H9 (cell line): ENCODE measurements at regions not wholly inside any gene's neighbourhood (a gene's known extent, or its start where the extent isn't known, plus 50 kb on each side); places are given as distances from the start of the nearest gene placed in this dataset.

Experiments used
- DNase-seq: peaks from one replicate; pipeline ENCODE4 v3.0.0-alpha.2; 2017
- H2AFZ ChIP-seq: one replicate; pipeline ENCODE4 v1.6.1; 2013; ENCODE audit warnings: mild to moderate bottlenecking, low read length, control low read depth, moderate library complexity
- H2AK5ac ChIP-seq: 2 replicates; pipeline ENCODE4 v1.6.1; 2013; ENCODE audit warnings: low read length, control low read depth, mixed read lengths; ENCODE audit not compliant: insufficient read length
- H2BK120ac ChIP-seq: one replicate; pipeline ENCODE4 v1.6.1; 2013; ENCODE audit warnings: low read depth, mild to moderate bottlenecking, low read length, control low read depth, inconsistent platforms; ENCODE audit not compliant: poor library complexity, severe bottlenecking
- H2BK12ac ChIP-seq: 2 replicates; pipeline ENCODE4 v1.6.1; 2013; ENCODE audit warnings: low read length, control low read depth, mixed read lengths, low read depth; ENCODE audit not compliant: insufficient read length
- H2BK15ac ChIP-seq: 2 replicates; pipeline ENCODE4 v1.6.1; 2013; ENCODE audit warnings: low read depth, low read length, control low read depth
- H2BK20ac ChIP-seq: one replicate; pipeline ENCODE4 v1.6.1; 2013; ENCODE audit warnings: low read depth, mild to moderate bottlenecking, low read length, control low read depth, inconsistent platforms; ENCODE audit not compliant: poor library complexity, severe bottlenecking
- H2BK5ac ChIP-seq: 2 replicates; pipeline ENCODE4 v1.6.1; 2013; ENCODE audit warnings: low read length, control low read depth, mixed read lengths; ENCODE audit not compliant: insufficient read length
- H3K14ac ChIP-seq: 2 replicates; pipeline ENCODE4 v1.6.1; 2013; ENCODE audit warnings: low read length, control low read depth; ENCODE audit not compliant: insufficient read depth
- H3K18ac ChIP-seq: 2 replicates; pipeline ENCODE4 v1.6.1; 2013; ENCODE audit warnings: low read depth, mild to moderate bottlenecking, mixed read lengths, low read length, control low read depth; ENCODE audit not compliant: insufficient read length
- H3K23ac ChIP-seq: 2 replicates; pipeline ENCODE4 v1.6.1; 2013; ENCODE audit warnings: low read length, control low read depth, mixed read lengths, low read depth; ENCODE audit not compliant: insufficient read length
- H3K23me2 ChIP-seq: 2 replicates; pipeline ENCODE4 v1.6.1; 2013; ENCODE audit warnings: low read depth, mild to moderate bottlenecking, mixed read lengths, low read length, control low read depth; ENCODE audit not compliant: insufficient read length, poor library complexity, severe bottlenecking
- H3K27ac ChIP-seq: 2 replicates; pipeline ENCODE4 v1.5.1; 2013; ENCODE audit warnings: low read length, control low read depth, mixed read lengths, low read depth; ENCODE audit not compliant: insufficient read length
- H3K27me3 ChIP-seq: 2 replicates; pipeline ENCODE4 v1.6.1; 2013; ENCODE audit warnings: low read length, control low read depth, inconsistent platforms; ENCODE audit not compliant: insufficient read depth
- H3K4ac ChIP-seq: 2 replicates; pipeline ENCODE4 v1.6.1; 2013; ENCODE audit warnings: low read depth, mild to moderate bottlenecking, control low read depth, inconsistent platforms, low read length, moderate library complexity
- H3K4me1 ChIP-seq: 2 replicates; pipeline ENCODE4 v1.6.1; 2013; ENCODE audit warnings: low read length, control low read depth, inconsistent platforms; ENCODE audit not compliant: insufficient read depth
- H3K4me2 ChIP-seq: 2 replicates; pipeline ENCODE4 v1.6.1; 2013; ENCODE audit warnings: low read length, control low read depth, mixed read lengths; ENCODE audit not compliant: insufficient read length, insufficient read depth
- H3K56ac ChIP-seq: 2 replicates; pipeline ENCODE4 v1.6.1; 2013; ENCODE audit warnings: low read depth, mild to moderate bottlenecking, mixed read lengths, low read length, control low read depth; ENCODE audit not compliant: insufficient read length
- H3K79me1 ChIP-seq: 2 replicates; pipeline ENCODE4 v1.6.1; 2013; ENCODE audit warnings: low read depth, mild to moderate bottlenecking, moderate library complexity, low read length, control low read depth, inconsistent platforms; ENCODE audit not compliant: insufficient read depth, poor library complexity, severe bottlenecking
- H3K79me2 ChIP-seq: 2 replicates; pipeline ENCODE4 v1.6.1; 2013; ENCODE audit warnings: low read length, control low read depth, inconsistent platforms; ENCODE audit not compliant: insufficient read depth
- H3K9ac ChIP-seq: 2 replicates; pipeline ENCODE4 v1.6.1; 2013; ENCODE audit warnings: low read length, control low read depth, mixed read lengths; ENCODE audit not compliant: insufficient read length; ENCODE audit errors: extremely low read depth
- H3K9me3 ChIP-seq: one replicate; pipeline ENCODE4 v1.6.1; 2013; ENCODE audit warnings: low read depth, low read length, inconsistent platforms; ENCODE audit not compliant: control insufficient read depth
- H3T11ph ChIP-seq: one replicate; pipeline ENCODE4 v1.6.1; 2013; ENCODE audit warnings: mild to moderate bottlenecking, low read length, control low read depth, inconsistent platforms
- H4K20me1 ChIP-seq: one replicate; pipeline ENCODE4 v1.6.1; 2013; ENCODE audit not compliant: control insufficient read depth, insufficient read length, insufficient read depth
- H4K5ac ChIP-seq: 2 replicates; pipeline ENCODE4 v1.6.1; 2013; ENCODE audit warnings: low read depth, mild to moderate bottlenecking, mixed read lengths, low read length, control low read depth; ENCODE audit not compliant: insufficient read length
- H4K8ac ChIP-seq: replicated peaks from 2 replicates; pipeline ENCODE4 v1.6.1; 2013; ENCODE audit warnings: low read length, control low read depth, mixed read lengths, low read depth; ENCODE audit not compliant: insufficient read length
- H4K91ac ChIP-seq: 2 replicates; pipeline ENCODE4 v1.6.1; 2013; ENCODE audit warnings: low read depth, mild to moderate bottlenecking, moderate library complexity, mixed read lengths, low read length, control low read depth; ENCODE audit not compliant: insufficient read length
- H3K27ac Mint-ChIP-seq, 3 experiments: 2 replicates in 2 of 3; 3 replicates in 1 of 3; pipeline ENCODE4 v1.8.0; 2020 to 2021; ENCODE audit warnings: mixed read lengths in 3 of 3, mild to moderate bottlenecking in 1 of 3, moderate library complexity in 1 of 3
- H3K27me3 Mint-ChIP-seq: 2 replicates; pipeline ENCODE4 v1.8.0; 2021; ENCODE audit warnings: low read depth, mild to moderate bottlenecking, moderate library complexity, mixed read lengths
- H3K36me3 Mint-ChIP-seq, 3 experiments: 2 replicates in 2 of 3; 3 replicates in 1 of 3; pipeline ENCODE4 v1.8.0; 2020 to 2021; ENCODE audit warnings: low read depth in 3 of 3, mixed read lengths in 3 of 3; ENCODE audit not compliant: insufficient read depth in 1 of 3
- H3K4me1 Mint-ChIP-seq, 2 experiments: 2 replicates each; pipeline ENCODE4 v1.8.0; 2020; ENCODE audit warnings: mixed read lengths in 2 of 2
- H3K4me3 Mint-ChIP-seq, 2 experiments: 2 replicates in 1 of 2; 3 replicates in 1 of 2; pipeline ENCODE4 v1.8.0; 2020 to 2021; ENCODE audit warnings: mild to moderate bottlenecking in 2 of 2, mixed read lengths in 2 of 2, moderate library complexity in 1 of 2
- H3K9me3 Mint-ChIP-seq, 2 experiments: 2 replicates in 1 of 2; 3 replicates in 1 of 2; pipeline ENCODE4 v1.8.0; 2020; ENCODE audit warnings: mild to moderate bottlenecking in 2 of 2, mixed read lengths in 2 of 2, moderate library complexity in 1 of 2
- whole genome bisulfite sequencing: extraction: QIAGEN DNeasy Blood & Tissue Kit; methylation state at CpG from one replicate; pipeline ENCODE4 v1.1.7; 2013; ENCODE audit warnings: missing lambda C conversion rate, low lambda C conversion rate, mixed read lengths; ENCODE audit not compliant: insufficient read length; ENCODE audit errors: extremely low coverage; 5-methylcytosine and 5-hydroxymethylcytosine counted together
- TF ChIP-seq, protein P1 (sequence below): fragments of 200-600 bp; sonication (generic); conservative IDR thresholded peaks from 3 replicates; pipeline ENCODE4 v1.8.0; 2021; ENCODE audit warnings: antibody characterized with exemption, mild to moderate bottlenecking

DNA sequence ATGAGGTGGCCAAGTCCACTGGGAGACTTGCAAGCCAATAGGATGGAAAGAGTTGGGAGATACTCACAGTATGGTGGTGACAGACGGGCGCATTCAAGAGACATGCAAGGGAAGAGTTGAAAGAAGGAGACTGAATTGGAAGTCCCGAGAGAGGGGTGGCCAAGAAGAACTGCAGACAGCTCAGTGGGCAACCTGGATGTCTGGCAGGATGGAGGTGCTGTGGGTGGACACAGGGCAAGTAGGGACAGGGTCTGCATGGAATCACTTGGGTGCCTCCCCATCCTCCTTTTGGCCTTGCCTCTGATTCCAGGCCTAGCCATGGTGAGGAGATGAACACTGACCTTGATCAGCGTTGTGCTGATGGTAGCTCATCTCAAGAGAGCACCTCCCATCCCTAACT is 235.7 kb upstream of the COPS8 start:
- Mint-ChIP-seq H3K36me3 (peaks cover 6 to 16% (median 7%) of the 10 kb centered on the region in 3 experiments), H3K27me3 (peaks cover 13% of the 10 kb centered on the region), H3K9me3 (peaks cover 10 to 15% of the 10 kb centered on the region in 2 experiments), H3K4me1 (peaks cover 43 to 46% of the 10 kb centered on the region in 2 experiments), H3K27ac (no peak overlapping the region), H3K4me3 (no peak overlapping the region)
- no peak overlapping the region for H2BK5ac ChIP-seq
- no peaks in the 10 kb centered on the region for H3K79me2 ChIP-seq
- no peaks in the 10 kb centered on the region; the same call in 1 of the 2 replicates for H3K27me3 ChIP-seq
- WGBS = no CpG with 5 or more reads among the region's 4 CpGs
- H3K27ac ChIP-seq = no peak overlapping the region
- no peak overlapping the region for H4K8ac ChIP-seq
- no peak overlapping the region for H3K23ac ChIP-seq
- H2BK15ac ChIP-seq = no peak overlapping the region
- H3K4me1 ChIP-seq = peaks cover 12% of the 10 kb centered on the region; the same call in 1 of the 2 replicates
- no peak overlapping the region for H2BK12ac ChIP-seq
- TF ChIP-seq, protein P1, sequence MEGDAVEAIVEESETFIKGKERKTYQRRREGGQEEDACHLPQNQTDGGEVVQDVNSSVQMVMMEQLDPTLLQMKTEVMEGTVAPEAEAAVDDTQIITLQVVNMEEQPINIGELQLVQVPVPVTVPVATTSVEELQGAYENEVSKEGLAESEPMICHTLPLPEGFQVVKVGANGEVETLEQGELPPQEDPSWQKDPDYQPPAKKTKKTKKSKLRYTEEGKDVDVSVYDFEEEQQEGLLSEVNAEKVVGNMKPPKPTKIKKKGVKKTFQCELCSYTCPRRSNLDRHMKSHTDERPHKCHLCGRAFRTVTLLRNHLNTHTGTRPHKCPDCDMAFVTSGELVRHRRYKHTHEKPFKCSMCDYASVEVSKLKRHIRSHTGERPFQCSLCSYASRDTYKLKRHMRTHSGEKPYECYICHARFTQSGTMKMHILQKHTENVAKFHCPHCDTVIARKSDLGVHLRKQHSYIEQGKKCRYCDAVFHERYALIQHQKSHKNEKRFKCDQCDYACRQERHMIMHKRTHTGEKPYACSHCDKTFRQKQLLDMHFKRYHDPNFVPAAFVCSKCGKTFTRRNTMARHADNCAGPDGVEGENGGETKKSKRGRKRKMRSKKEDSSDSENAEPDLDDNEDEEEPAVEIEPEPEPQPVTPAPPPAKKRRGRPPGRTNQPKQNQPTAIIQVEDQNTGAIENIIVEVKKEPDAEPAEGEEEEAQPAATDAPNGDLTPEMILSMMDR = no peak
- DNase-seq = no peak
- no peak overlapping the region for H3K4me2 ChIP-seq
- H3K79me1 ChIP-seq = no peaks in the 10 kb centered on the region
- H2BK20ac ChIP-seq = no peak overlapping the region
- no peaks in the 10 kb centered on the region for H4K20me1 ChIP-seq
- no peak overlapping the region for H3K18ac ChIP-seq
- no peak overlapping the region for H3T11ph ChIP-seq
- no peak overlapping the region for H3K9ac ChIP-seq
- no peaks in the 10 kb centered on the region for H3K9me3 ChIP-seq
- no peak overlapping the region for H3K14ac ChIP-seq
- H2AK5ac ChIP-seq = no peak overlapping the region
- H3K4ac ChIP-seq = no peak overlapping the region
- no peaks in the 10 kb centered on the region for H3K23me2 ChIP-seq
- H2AFZ ChIP-seq = no peak overlapping the region
- H4K5ac ChIP-seq = no peak overlapping the region
- no peak overlapping the region for H3K56ac ChIP-seq
- H2BK120ac ChIP-seq = no peak overlapping the region
- no peak overlapping the region for H4K91ac ChIP-seq
